HG02981 (cell line): ENCODE measurements at regions not wholly inside any gene's neighbourhood (a gene's known extent, or its start where the extent isn't known, plus 50 kb on each side); places are given as distances from the start of the nearest gene placed in this dataset.

Source experiments
- ATAC-seq: cut with Tn5 transposase; IDR thresholded peaks from one replicate; pipeline ENCODE4 v1.9.1; 2021; ENCODE audit warnings: mild to moderate bottlenecking, moderate library complexity; ENCODE audit not compliant: unreplicated experiment

- ATAC-seq = no peak
These were observed 158.3 kb upstream of the CST7 start for GRCh38 chr20:24790746-24791283.

- no peak for ATAC-seq
These were observed 157.1 kb upstream of the CST7 start for GRCh38 chr20:24791953-24792352.

GRCh38 chr20:24792641-24793495, 156.2 kb upstream of the CST7 start:
- ATAC-seq = no peak

GRCh38 chr20:24795436-24795835, 153.6 kb upstream of the CST7 start:
- ATAC-seq = no peak

- no peak for ATAC-seq
These were observed 152.8 kb upstream of the CST7 start for GRCh38 chr20:24796236-24796635.

- no peak for ATAC-seq
These were observed 152.0 kb upstream of the CST7 start for GRCh38 chr20:24797113-24797512.

GRCh38 chr20:24797745-24798655, 151.1 kb upstream of the CST7 start:
- ATAC-seq = no peak

GRCh38 chr20:24798930-24799705, 150.0 kb upstream of the CST7 start:
- ATAC-seq = no peak

- ATAC-seq = no peak
These were observed 149.0 kb upstream of the CST7 start for GRCh38 chr20:24799971-24800580.

GRCh38 chr20:24802286-24802820, 146.7 kb upstream of the CST7 start:
- ATAC-seq = no peak

GRCh38 chr20:24804481-24805206, 144.4 kb upstream of the CST7 start:
- ATAC-seq = no peak

- no peak for ATAC-seq
These were observed 143.4 kb upstream of the CST7 start for GRCh38 chr20:24805456-24806238.

- ATAC-seq = no peak
These were observed 142.1 kb upstream of the CST7 start for GRCh38 chr20:24806705-24807676.

- ATAC-seq = no peak
These were observed 140.5 kb upstream of the CST7 start for GRCh38 chr20:24808616-24809015.

- no peak for ATAC-seq
These were observed 139.5 kb upstream of the CST7 start for GRCh38 chr20:24809606-24810005.

- ATAC-seq = no peak
These were observed 138.2 kb upstream of the CST7 start for GRCh38 chr20:24810676-24811407.

GRCh38 chr20:24812373-24812772, 136.7 kb upstream of the CST7 start:
- ATAC-seq = no peak
